ENCODE measurements at regions not wholly inside any gene's neighbourhood (a gene's known extent, or its start where the extent isn't known, plus 50 kb on each side); places are given as distances from the start of the nearest gene placed in this dataset.
"Not testable (repeated sequence)": the region's sequence is repeated elsewhere in the genome, so short reads cannot be mapped to it uniquely, and the experiment has no call there.

- H3K27me3 Mint-ChIP-seq; H3K27ac ChIP-seq (ENCODE audit: low read depth, low read length); H3K27me3 ChIP-seq (ENCODE audit: insufficient read depth, low read length, poor library complexity, severe bottlenecking); H3K9me3 ChIP-seq (ENCODE audit: low read length); CTCF ChIA-PET; POLR2A ChIA-PET; H3K4me1 Mint-ChIP-seq; H3K36me3 Mint-ChIP-seq; H3K27ac Mint-ChIP-seq; DNase-seq; H3K4me1 ChIP-seq (ENCODE audit: insufficient read depth, low read length); H3K36me3 ChIP-seq (ENCODE audit: insufficient read depth, low read length); H3K4me3 ChIP-seq (ENCODE audit: low read length); H3K4me3 Mint-ChIP-seq: not testable (repeated sequence)
- H3K9me3 Mint-ChIP-seq, result peaks cover 0 to 16% (median 8%) of the 10 kb centered on the region in 5 donors
Measured at GRCh38 chr18:60918862-60919261, 414.4 kb upstream of the CDH20 start.

GRCh38 chr18:60925892-60926291 is 407.3 kb upstream of the CDH20 start:
- Mint-ChIP-seq H3K36me3 (no peaks in the 10 kb centered on the region), H3K27ac (no peak overlapping the region), H3K27me3 (no peaks in the 10 kb centered on the region), H3K9me3 (peaks cover 4 to 31% (median 11%) of the 10 kb centered on the region in 5 donors), H3K4me3 (no peak overlapping the region), H3K4me1 (no peaks in the 10 kb centered on the region)
- ChIA-PET CTCF (no interaction called here), POLR2A (no interaction called here)
- Histone ChIP-seq H3K4me1 (ENCODE audit: insufficient read depth, low read length) (no peaks in the 10 kb centered on the region), H3K9me3 (ENCODE audit: low read length) (no peaks in the 10 kb centered on the region), H3K4me3 (ENCODE audit: low read length) (no peak overlapping the region), H3K27ac (ENCODE audit: low read depth, low read length) (no peak overlapping the region), H3K36me3 (ENCODE audit: insufficient read depth, low read length) (no peaks in the 10 kb centered on the region), H3K27me3 (ENCODE audit: insufficient read depth, low read length, poor library complexity, severe bottlenecking) (no peaks in the 10 kb centered on the region)
- no peak for DNase-seq

GRCh38 chr18:60929966-60930365 is 403.3 kb upstream of the CDH20 start:
- ChIA-PET POLR2A (no interaction called here), CTCF (no interaction called here)
- H3K4me1 ChIP-seq (ENCODE audit: insufficient read depth, low read length), result no peaks in the 10 kb centered on the region
- Mint-ChIP-seq H3K4me3 (no peak overlapping the region), H3K4me1 (no peaks in the 10 kb centered on the region), H3K27me3 (no peaks in the 10 kb centered on the region), H3K36me3 (no peaks in the 10 kb centered on the region), H3K9me3 (peaks cover 4 to 36% (median 12%) of the 10 kb centered on the region in 5 donors), H3K27ac (no peak overlapping the region)
- DNase-seq, result no peak
- no peaks in the 10 kb centered on the region for H3K9me3 ChIP-seq (ENCODE audit: low read length)
- no peaks in the 10 kb centered on the region for H3K27me3 ChIP-seq (ENCODE audit: insufficient read depth, low read length, poor library complexity, severe bottlenecking)
- no peak overlapping the region for H3K4me3 ChIP-seq (ENCODE audit: low read length)
- no peaks in the 10 kb centered on the region for H3K36me3 ChIP-seq (ENCODE audit: insufficient read depth, low read length)
- no peak overlapping the region for H3K27ac ChIP-seq (ENCODE audit: low read depth, low read length)

GRCh38 chr18:60935041-60935910 is 398.0 kb upstream of the CDH20 start:
- Histone ChIP-seq H3K36me3 (ENCODE audit: insufficient read depth, low read length) (no peaks in the 10 kb centered on the region), H3K4me1 (ENCODE audit: insufficient read depth, low read length) (no peaks in the 10 kb centered on the region), H3K9me3 (ENCODE audit: low read length) (no peaks in the 10 kb centered on the region), H3K4me3 (ENCODE audit: low read length) (no peak overlapping the region), H3K27ac (ENCODE audit: low read depth, low read length) (no peak overlapping the region), H3K27me3 (ENCODE audit: insufficient read depth, low read length, poor library complexity, severe bottlenecking) (no peaks in the 10 kb centered on the region)
- H3K27ac Mint-ChIP-seq, result no peak overlapping the region
- H3K27me3 Mint-ChIP-seq, result no peaks in the 10 kb centered on the region
- POLR2A ChIA-PET, result no interaction called here
- no peaks in the 10 kb centered on the region for H3K4me1 Mint-ChIP-seq
- no peak overlapping the region for H3K4me3 Mint-ChIP-seq
- H3K36me3 Mint-ChIP-seq, result no peaks in the 10 kb centered on the region
- CTCF ChIA-PET, result no interaction called here
- DNase-seq, result no peak
- peaks cover 0 to 28% (median 10%) of the 10 kb centered on the region in 5 donors for H3K9me3 Mint-ChIP-seq

- no peak overlapping the region for H3K27ac ChIP-seq (ENCODE audit: low read depth, low read length)
- Mint-ChIP-seq H3K4me3 (no peak overlapping the region), H3K27me3 (no peaks in the 10 kb centered on the region), H3K9me3 (peaks cover 0 to 26% (median 13%) of the 10 kb centered on the region in 5 donors), H3K36me3 (no peaks in the 10 kb centered on the region), H3K4me1 (no peaks in the 10 kb centered on the region), H3K27ac (no peak overlapping the region)
- no peaks in the 10 kb centered on the region for H3K4me1 ChIP-seq (ENCODE audit: insufficient read depth, low read length)
- H3K4me3 ChIP-seq (ENCODE audit: low read length), result no peak overlapping the region
- ChIA-PET CTCF (no interaction called here), POLR2A (no interaction called here)
- no peaks in the 10 kb centered on the region for H3K27me3 ChIP-seq (ENCODE audit: insufficient read depth, low read length, poor library complexity, severe bottlenecking)
- DNase-seq, result no peak
- H3K36me3 ChIP-seq (ENCODE audit: insufficient read depth, low read length), result no peaks in the 10 kb centered on the region
- no peaks in the 10 kb centered on the region for H3K9me3 ChIP-seq (ENCODE audit: low read length)
Measured at GRCh38 chr18:60936101-60936500, 397.1 kb upstream of the CDH20 start.

- H3K27me3 ChIP-seq (ENCODE audit: insufficient read depth, low read length, poor library complexity, severe bottlenecking), result no peaks in the 10 kb centered on the region
- no peak overlapping the region for H3K27ac ChIP-seq (ENCODE audit: low read depth, low read length)
- DNase-seq, result no peak
- Mint-ChIP-seq H3K4me1 (no peaks in the 10 kb centered on the region), H3K36me3 (no peaks in the 10 kb centered on the region), H3K27ac (no peak overlapping the region), H3K9me3 (peaks cover 0 to 15% (median 12%) of the 10 kb centered on the region in 5 donors), H3K4me3 (no peak overlapping the region), H3K27me3 (no peaks in the 10 kb centered on the region)
- ChIA-PET CTCF (no interaction called here), POLR2A (no interaction called here)
- no peaks in the 10 kb centered on the region for H3K9me3 ChIP-seq (ENCODE audit: low read length)
- no peak overlapping the region for H3K4me3 ChIP-seq (ENCODE audit: low read length)
- H3K36me3 ChIP-seq (ENCODE audit: insufficient read depth, low read length), result no peaks in the 10 kb centered on the region
- no peaks in the 10 kb centered on the region for H3K4me1 ChIP-seq (ENCODE audit: insufficient read depth, low read length)
Measured at GRCh38 chr18:60943297-60943696, 389.9 kb upstream of the CDH20 start.

GRCh38 chr18:60950634-60951033 is 382.6 kb upstream of the CDH20 start:
- Mint-ChIP-seq H3K4me1 (no peaks in the 10 kb centered on the region), H3K9me3 (peaks cover 0 to 7% (median 4%) of the 10 kb centered on the region in 5 donors)
- H3K9me3 ChIP-seq (ENCODE audit: low read length), result no peaks in the 10 kb centered on the region

GRCh38 chr18:60951091-60951490 is 382.1 kb upstream of the CDH20 start:
- H3K27me3 ChIP-seq (ENCODE audit: insufficient read depth, low read length, poor library complexity, severe bottlenecking), result no peaks in the 10 kb centered on the region
- Mint-ChIP-seq H3K27me3 (no peaks in the 10 kb centered on the region), H3K9me3 (peaks cover 0 to 7% (median 4%) of the 10 kb centered on the region in 5 donors), H3K27ac (no peak overlapping the region), H3K36me3 (no peaks in the 10 kb centered on the region), H3K4me1 (no peaks in the 10 kb centered on the region), H3K4me3 (no peak overlapping the region)
- H3K4me3 ChIP-seq (ENCODE audit: low read length), result no peak overlapping the region
- H3K27ac ChIP-seq (ENCODE audit: low read depth, low read length), result no peak overlapping the region
- no peak for DNase-seq
- CTCF ChIA-PET, result no interaction called here
- H3K36me3 ChIP-seq (ENCODE audit: insufficient read depth, low read length), result no peaks in the 10 kb centered on the region
- no peaks in the 10 kb centered on the region for H3K9me3 ChIP-seq (ENCODE audit: low read length)
- no peaks in the 10 kb centered on the region for H3K4me1 ChIP-seq (ENCODE audit: insufficient read depth, low read length)
- POLR2A ChIA-PET, result no interaction called here

More at GRCh38 chr18:60950634-60951033, 382.6 kb upstream of the CDH20 start:
- DNase-seq, result no peak
- Histone ChIP-seq H3K4me1 (ENCODE audit: insufficient read depth, low read length) (no peaks in the 10 kb centered on the region), H3K27me3 (ENCODE audit: insufficient read depth, low read length, poor library complexity, severe bottlenecking) (no peaks in the 10 kb centered on the region), H3K4me3 (ENCODE audit: low read length) (no peak overlapping the region), H3K36me3 (ENCODE audit: insufficient read depth, low read length) (no peaks in the 10 kb centered on the region), H3K27ac (ENCODE audit: low read depth, low read length) (no peak overlapping the region)
- ChIA-PET CTCF (no interaction called here), POLR2A (no interaction called here)
- Mint-ChIP-seq H3K27me3 (no peaks in the 10 kb centered on the region), H3K4me3 (no peak overlapping the region), H3K36me3 (no peaks in the 10 kb centered on the region), H3K27ac (no peak overlapping the region)
